Osteoblast (primary cell): ENCODE measurements at regions not wholly inside any gene's neighbourhood (a gene's known extent, or its start where the extent isn't known, plus 50 kb on each side); places are given as distances from the start of the nearest gene placed in this dataset.
A peak's percentile ranks its signal among the peaks of the same experiment; 100 is the strongest.
"Not testable (repeated sequence)": the region's sequence is repeated elsewhere in the genome, so short reads cannot be mapped to it uniquely, and the experiment has no call there.

Experiments
- DNase-seq: peaks from one replicate; pipeline ENCODE4 v3.0.0; 2011; ENCODE audit warnings: low spot score, mixed read lengths; ENCODE audit not compliant: insufficient read length; ENCODE audit errors: missing footprints
- H2AFZ ChIP-seq: 2 replicates; pipeline ENCODE4 v1.6.0; 2011; ENCODE audit warnings: mild to moderate bottlenecking, low read length
- H3K27ac ChIP-seq: 2 replicates; pipeline ENCODE4 v1.5.1; 2011; ENCODE audit warnings: mild to moderate bottlenecking, low read depth, low read length, moderate library complexity
- H3K27me3 ChIP-seq: 2 replicates; pipeline ENCODE4 v1.6.0; 2012; ENCODE audit warnings: mild to moderate bottlenecking, control low read depth, inconsistent platforms, low read length, moderate library complexity; ENCODE audit not compliant: insufficient read depth
- H3K36me3 ChIP-seq: 2 replicates; pipeline ENCODE4 v1.5.1; 2011; ENCODE audit warnings: mild to moderate bottlenecking, low read length, control low read depth, moderate library complexity; ENCODE audit not compliant: insufficient read depth
- H3K4me1 ChIP-seq: 2 replicates; pipeline ENCODE4 v1.5.1; 2011; ENCODE audit warnings: mild to moderate bottlenecking, low read length, control low read depth, moderate library complexity; ENCODE audit not compliant: insufficient read depth
- H3K4me2 ChIP-seq: 2 replicates; pipeline ENCODE4 v1.6.0; 2011; ENCODE audit warnings: mild to moderate bottlenecking, low read length; ENCODE audit not compliant: insufficient read depth
- H3K4me3 ChIP-seq: fragments of 200-600 bp; sonication (generic); 3 replicates; pipeline ENCODE4 v1.5.1; 2012; ENCODE audit warnings: mild to moderate bottlenecking, low read length, inconsistent platforms; ENCODE audit not compliant: insufficient read depth
- H3K79me2 ChIP-seq: 2 replicates; pipeline ENCODE4 v1.6.0; 2012; ENCODE audit warnings: mild to moderate bottlenecking, low read length, control low read depth, inconsistent platforms; ENCODE audit not compliant: insufficient read depth
- H3K9me3 ChIP-seq: 2 replicates; pipeline ENCODE4 v1.5.1; 2011; ENCODE audit warnings: low read depth, low read length, control low read depth
- H4K20me1 ChIP-seq: 2 replicates; pipeline ENCODE4 v1.6.0; 2012; ENCODE audit warnings: mild to moderate bottlenecking, low read length, control low read depth; ENCODE audit not compliant: insufficient read depth
- CTCF ChIP-seq: IDR thresholded peaks from 2 replicates; pipeline ENCODE4 v1.5.1; 2011; ENCODE audit warnings: mild to moderate bottlenecking, low read depth, low read length, moderate library complexity; ENCODE audit errors: extremely low read depth

DNA sequence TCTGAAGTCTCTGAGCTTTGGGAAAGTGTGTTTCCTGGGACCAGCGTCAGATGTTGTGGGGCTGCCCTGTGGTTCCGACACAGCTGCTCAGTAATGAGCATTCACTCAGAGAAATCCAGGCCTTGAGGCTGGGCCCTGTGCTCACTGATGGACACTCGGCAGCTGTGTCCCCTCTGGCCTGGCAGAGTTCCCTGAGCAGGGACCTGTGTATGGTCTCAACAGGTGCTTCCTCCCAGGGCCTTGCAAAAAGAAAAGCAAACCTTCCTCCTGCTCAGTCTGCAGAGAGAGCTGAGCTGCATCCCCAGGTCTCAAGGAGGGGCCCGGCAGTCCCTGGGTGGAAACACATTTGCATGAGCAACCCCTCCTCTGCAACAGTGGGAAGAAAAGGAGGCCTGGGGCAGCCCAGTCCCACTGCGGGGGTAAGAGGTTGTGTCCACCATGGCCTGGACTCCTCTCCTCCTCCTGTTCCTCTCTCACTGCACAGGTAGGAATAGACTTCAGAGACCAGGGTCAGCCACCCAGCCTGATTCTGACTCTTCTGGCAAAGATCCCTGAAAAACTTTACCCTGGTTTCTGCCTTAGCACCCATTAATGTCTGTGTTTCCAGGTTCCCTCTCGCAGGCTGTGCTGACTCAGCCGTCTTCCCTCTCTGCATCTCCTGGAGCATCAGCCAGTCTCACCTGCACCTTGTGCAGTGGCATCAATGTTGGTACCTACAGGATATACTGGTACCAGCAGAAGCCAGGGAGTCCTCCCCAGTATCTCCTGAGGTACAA lies 131.2 kb downstream of the VPREB1 start:
- no peaks in the 10 kb centered on the region for H3K79me2 ChIP-seq
- no peaks in the 10 kb centered on the region for H3K36me3 ChIP-seq
- H3K4me2 ChIP-seq: no peak overlapping the region
- H3K9me3 ChIP-seq: no peaks in the 10 kb centered on the region
- no peak for TF ChIP-seq CTCF
- no peak overlapping the region for H2AFZ ChIP-seq
- H3K4me1 ChIP-seq: no peaks in the 10 kb centered on the region
- no peak overlapping the region for H3K4me3 ChIP-seq
- peak; percentile 19 for DNase-seq
- no peaks in the 10 kb centered on the region for H4K20me1 ChIP-seq
- no peak overlapping the region for H3K27ac ChIP-seq
- H3K27me3 ChIP-seq: peaks cover 11% of the 10 kb centered on the region

DNA sequence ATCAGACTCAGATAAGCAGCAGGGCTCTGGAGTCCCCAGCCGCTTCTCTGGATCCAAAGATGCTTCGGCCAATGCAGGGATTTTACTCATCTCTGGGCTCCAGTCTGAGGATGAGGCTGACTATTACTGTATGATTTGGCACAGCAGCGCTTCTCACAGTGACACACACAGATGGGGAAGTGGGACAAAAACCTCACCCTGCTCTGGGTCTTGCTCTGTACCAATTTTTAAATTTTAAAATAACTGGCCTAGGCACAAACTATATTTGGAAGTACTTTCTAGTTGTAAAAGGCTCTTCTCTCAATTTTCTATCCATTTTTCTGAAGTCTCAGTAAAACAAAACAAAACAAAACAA lies 131.7 kb downstream of the VPREB1 start:
- Histone ChIP-seq H3K4me2 (no peak overlapping the region), H4K20me1 (no peaks in the 10 kb centered on the region), H3K36me3 (no peaks in the 10 kb centered on the region), H3K4me1 (no peaks in the 10 kb centered on the region), H3K27ac (no peak overlapping the region), H2AFZ (no peak overlapping the region), H3K27me3 (peaks cover 11% of the 10 kb centered on the region), H3K4me3 (no peak overlapping the region), H3K9me3 (no peaks in the 10 kb centered on the region), H3K79me2 (no peaks in the 10 kb centered on the region)
- DNase-seq: no peak
- no peak for TF ChIP-seq CTCF

- H3K9me3 ChIP-seq, H3K4me3 ChIP-seq, H3K4me1 ChIP-seq, H2AFZ ChIP-seq, H4K20me1 ChIP-seq, H3K27me3 ChIP-seq, H3K79me2 ChIP-seq, H3K4me2 ChIP-seq, DNase-seq, H3K27ac ChIP-seq, H3K36me3 ChIP-seq: not testable (repeated sequence)
Observed at GRCh38 chr22:22376884-22377283, 131.7 kb downstream of the ZNF280B start.

- DNase-seq: no peak
- no peaks in the 10 kb centered on the region for H3K36me3 ChIP-seq
- H3K27ac ChIP-seq: no peak overlapping the region
- no peaks in the 10 kb centered on the region for H4K20me1 ChIP-seq
- no peaks in the 10 kb centered on the region for H3K4me1 ChIP-seq
- no peaks in the 10 kb centered on the region for H3K9me3 ChIP-seq
- no peak overlapping the region for H3K4me2 ChIP-seq
- peaks cover 9% of the 10 kb centered on the region for H3K27me3 ChIP-seq
- no peak overlapping the region for H2AFZ ChIP-seq
- H3K4me3 ChIP-seq: no peak overlapping the region
- no peaks in the 10 kb centered on the region for H3K79me2 ChIP-seq
- no peak for TF ChIP-seq CTCF
Observed at GRCh38 chr22:22377335-22377734, 131.2 kb downstream of the ZNF280B start.
